GM21526 (cell line): ENCODE measurements at regions not wholly inside any gene's neighbourhood (a gene's known extent, or its start where the extent isn't known, plus 50 kb on each side); places are given as distances from the start of the nearest gene placed in this dataset.

ENCODE experiments used
- ATAC-seq: cut with Tn5 transposase; IDR thresholded peaks from one replicate; pipeline ENCODE4 v1.9.1; 2021; ENCODE audit warnings: moderate library complexity; ENCODE audit not compliant: unreplicated experiment, low FRiP score

GRCh38 chr9:88233091-88233490, 94.8 kb upstream of the SPATA31C2 start:
- ATAC-seq: no peak

GRCh38 chr9:88230612-88231011, 92.3 kb upstream of the SPATA31C2 start:
- no peak for ATAC-seq

DNA sequence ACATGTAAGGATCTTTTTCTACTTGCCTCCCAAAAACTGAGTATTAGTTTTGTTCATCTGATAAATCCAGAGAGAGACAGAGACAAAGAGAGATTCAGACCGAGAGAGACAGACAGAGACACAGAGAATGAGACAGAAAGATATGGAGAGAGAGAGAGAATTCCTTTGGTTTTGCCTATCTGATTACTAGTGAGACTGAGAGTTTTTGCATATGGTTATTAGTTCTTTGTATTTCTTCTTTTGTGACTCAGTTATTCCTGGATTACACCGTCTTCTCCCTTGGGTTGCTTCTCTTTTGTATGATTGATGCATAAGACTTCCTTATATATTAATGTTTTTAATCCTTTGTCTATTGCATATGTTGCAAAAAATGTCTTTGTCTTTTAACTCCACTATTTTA, 91.2 kb upstream of the SPATA31C2 start:
- ATAC-seq: no peak

- no peak for ATAC-seq
Measured at GRCh38 chr9:88224938-88225337, 86.7 kb upstream of the SPATA31C2 start.

GRCh38 chr9:88221105-88221504, 82.8 kb upstream of the SPATA31C2 start:
- ATAC-seq: no peak

DNA sequence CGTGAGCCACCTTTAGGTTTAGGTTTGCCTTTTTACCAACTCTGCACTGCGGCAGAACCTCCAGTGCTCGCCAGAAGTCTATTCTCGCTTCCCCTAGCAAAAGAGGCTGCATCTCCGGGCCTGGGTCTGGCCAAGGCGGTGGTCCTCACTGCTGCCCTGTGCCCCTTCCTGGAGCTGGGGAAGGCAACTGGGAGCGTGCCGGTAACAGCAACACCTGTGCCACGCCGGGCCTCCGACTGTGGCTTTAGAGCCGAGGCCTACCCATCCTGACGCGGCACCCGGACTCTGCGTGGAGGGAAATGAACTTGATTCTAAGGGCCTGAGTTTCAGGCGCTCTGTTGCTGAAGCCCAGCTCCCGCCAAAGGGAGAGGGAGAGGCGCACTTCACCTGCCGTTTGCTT, 82.4 kb upstream of the SPATA31C2 start:
- ATAC-seq: no peak

GRCh38 chr9:88219601-88220000, 81.3 kb upstream of the SPATA31C2 start:
- ATAC-seq: no peak

GRCh38 chr9:88218726-88219125, 80.5 kb upstream of the SPATA31C2 start:
- ATAC-seq: no peak

DNA sequence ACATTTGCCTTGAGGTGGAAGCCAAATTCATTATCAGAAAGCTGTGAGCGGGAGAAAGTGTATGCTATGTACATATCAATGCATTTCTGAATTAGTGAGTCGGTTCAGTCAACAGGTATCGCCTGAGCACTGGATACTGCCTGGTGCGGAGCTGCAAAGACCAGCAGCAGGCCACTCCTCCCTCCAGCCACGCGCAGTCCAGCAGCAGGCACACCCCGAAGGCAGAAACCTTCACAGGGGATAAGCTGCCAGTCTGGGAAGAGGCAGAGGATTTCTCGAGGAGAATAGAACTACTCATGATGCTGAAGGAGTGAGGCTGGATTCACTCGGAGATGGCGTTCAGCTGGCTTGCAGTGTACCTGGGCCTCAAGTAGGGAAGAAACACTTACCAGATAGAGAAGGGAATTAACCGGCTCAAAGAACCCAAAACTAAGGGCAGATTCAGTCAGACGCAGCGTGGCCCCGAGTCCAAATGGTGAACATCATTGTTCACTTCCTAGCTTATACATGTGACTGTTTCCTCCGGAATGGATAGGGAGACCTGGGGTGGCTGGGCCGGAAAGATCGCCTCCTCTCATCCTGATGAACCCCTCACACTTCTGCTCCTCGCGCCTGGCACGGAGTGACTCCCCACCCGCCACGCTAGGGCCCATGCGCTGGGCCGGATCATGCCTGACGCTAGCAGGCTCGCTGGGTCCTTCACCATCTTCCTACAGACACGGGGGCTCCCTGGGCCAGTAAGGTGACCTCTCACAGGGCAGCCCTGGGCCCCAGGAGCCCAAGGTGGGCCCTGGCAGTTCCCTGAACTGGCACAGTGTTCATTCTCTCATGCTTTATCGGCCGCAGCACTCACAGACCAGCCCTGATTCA, 78.1 kb upstream of the SPATA31C2 start:
- ATAC-seq: no peak

DNA sequence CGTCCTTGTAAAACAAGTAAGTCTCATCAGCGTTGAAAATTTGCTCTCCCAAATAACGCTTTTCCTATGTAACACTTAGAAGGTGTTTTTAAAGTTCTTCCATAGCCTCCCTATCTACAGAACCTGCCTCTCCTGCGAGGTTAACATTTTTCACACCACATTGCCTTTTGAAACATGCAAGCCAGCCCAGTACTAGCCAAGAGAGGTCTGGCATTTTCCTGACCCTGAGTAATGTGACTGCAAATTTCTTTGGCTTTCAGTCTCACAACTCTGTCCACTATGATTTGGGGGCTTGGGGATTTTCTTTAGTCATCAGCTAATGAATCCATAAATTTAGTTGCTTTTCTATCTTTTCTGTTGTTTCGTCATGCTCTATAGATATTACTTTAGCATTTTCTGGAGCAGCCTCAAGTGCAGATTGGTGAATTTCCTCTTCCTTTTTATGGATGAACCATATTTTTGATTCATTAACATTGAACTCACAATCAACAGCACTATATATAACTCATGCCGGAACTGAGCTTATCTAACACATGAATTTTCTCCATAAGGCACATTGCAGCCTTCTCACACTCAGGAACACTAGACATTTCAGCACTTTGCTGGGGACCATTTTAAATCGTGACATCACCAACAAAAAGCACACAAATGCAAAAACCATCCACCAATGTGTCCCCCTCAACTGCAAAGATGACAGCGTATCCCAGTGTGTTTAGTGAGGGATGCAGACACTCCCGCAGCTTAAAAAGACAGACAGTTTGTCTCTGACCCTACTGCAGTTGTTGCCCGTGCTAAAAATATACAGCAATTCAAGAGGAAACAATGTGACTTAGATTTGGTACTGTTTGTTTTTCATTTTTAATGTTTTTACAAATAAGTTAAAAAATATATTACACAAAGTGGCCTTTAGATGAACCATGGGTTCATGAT, 77.2 kb upstream of the SPATA31C2 start:
- ATAC-seq: no peak

DNA sequence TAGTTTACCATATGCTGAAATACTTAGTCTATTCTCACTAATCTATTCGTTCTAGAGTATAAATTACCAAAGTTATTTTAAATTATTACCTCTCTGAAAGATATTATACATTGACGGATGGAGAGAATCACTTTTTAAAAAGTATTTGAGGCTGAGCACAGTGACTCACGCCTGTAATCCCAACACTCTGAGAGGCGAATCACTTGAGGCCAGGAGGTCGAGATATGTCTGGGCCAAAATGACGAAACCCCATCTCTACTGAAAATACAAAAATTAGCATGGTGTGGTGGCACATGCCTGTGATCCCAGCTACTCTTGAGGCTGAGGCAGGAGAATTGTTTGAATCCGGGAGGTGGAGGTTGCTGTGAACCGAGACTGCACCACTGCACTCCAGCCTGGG, 64.0 kb upstream of the SPATA31C2 start:
- no peak for ATAC-seq

- ATAC-seq: no peak
Measured at GRCh38 chr9:88198341-88198807, 60.1 kb upstream of the SPATA31C2 start.

- no peak for ATAC-seq
Measured at GRCh38 chr9:88197781-88198340, 59.6 kb upstream of the SPATA31C2 start.

DNA sequence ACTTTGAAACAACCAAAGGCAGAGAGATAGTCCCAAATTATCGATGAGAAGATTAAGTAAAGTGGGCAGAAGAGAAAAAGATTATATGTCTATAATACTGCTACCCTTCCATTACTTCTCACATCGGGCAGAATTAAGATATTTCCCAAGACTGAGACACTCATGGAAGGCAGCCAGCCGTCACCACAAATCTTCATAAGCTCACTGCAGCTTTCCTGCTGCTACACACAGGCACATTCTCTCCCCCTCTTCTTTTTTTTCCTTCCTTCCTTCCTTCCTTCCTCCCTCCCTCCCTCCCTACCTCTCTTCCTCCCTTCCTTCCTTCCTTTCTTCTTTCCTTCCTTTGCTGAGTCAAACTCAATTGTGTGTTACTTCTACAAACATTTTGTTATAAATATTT, 58.7 kb upstream of the SPATA31C2 start:
- no peak for ATAC-seq

DNA sequence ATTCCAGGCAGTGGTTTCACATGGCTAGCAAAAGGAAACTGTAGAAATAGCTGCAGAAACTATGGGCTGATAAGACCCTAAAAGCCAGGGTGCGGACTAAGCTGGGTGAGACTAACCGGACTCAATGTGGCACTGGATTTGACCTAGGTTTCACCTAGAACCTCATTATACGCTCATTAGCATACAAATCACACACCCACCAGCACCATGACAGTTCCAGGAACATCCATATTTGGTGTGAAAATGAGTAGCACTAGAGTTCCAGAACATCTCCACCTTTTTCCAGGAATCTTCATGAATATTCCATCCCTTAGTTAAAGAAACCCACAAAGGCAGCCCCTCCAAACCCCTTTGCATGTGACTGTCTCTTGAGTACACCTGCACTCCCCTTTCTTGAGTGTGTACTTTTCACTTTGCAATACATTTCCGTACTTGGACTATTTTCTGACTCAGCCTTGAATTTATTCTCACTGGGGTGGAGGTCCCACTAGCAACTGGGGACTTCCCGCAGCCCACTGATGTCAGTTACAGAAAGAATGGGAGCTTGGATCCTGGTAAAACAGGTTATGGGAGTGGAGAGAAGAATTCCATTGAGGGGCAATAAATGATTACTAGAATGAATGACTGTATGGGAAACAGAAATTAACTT, 58.0 kb upstream of the SPATA31C2 start:
- ATAC-seq: no peak

DNA sequence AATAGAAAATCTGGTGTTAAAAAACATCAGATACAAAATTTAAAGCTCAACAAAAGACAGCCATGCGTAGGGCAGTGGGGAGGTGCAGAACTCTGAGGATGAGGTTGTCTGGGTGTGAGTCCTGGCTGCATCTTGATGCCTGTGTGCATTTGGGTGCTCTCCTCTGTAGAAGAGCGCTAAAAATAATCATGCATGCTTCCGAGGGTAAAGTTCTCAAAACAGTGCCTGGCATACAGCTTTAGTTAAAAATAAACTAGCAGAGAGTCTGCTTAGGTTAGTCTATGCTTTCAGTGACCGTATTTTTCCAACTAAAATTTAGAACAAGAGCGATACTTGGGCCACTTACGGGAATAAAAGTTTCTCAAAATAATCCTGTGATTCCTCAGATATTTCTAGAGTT, 55.5 kb upstream of the SPATA31C2 start:
- no peak for ATAC-seq

DNA sequence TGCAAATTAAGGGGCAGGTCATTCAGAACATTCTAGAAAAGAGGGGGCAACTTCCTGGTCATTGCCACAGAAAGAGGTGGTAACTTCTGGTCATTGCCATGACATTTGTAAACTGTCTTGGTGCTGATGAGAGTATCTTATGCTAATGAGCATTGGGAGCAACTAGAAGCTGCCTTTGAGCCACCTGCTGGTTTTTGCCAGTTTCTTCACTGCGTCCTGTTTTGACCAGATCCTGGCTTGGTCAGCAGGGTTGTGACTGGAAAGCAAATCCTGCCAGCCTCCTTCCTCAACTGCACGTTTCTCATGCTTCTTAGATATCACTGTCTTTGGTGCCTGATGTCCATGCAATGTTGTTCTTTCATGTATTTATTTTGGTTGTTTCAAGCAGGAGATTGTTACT, 53.2 kb upstream of the SPATA31C2 start:
- ATAC-seq: no peak

GRCh38 chr9:88189371-88189770, 51.1 kb upstream of the SPATA31C2 start:
- no peak for ATAC-seq
